ENCODE measurements at regions not wholly inside any gene's neighbourhood (a gene's known extent, or its start where the extent isn't known, plus 50 kb on each side); places are given as distances from the start of the nearest gene placed in this dataset.

DNA sequence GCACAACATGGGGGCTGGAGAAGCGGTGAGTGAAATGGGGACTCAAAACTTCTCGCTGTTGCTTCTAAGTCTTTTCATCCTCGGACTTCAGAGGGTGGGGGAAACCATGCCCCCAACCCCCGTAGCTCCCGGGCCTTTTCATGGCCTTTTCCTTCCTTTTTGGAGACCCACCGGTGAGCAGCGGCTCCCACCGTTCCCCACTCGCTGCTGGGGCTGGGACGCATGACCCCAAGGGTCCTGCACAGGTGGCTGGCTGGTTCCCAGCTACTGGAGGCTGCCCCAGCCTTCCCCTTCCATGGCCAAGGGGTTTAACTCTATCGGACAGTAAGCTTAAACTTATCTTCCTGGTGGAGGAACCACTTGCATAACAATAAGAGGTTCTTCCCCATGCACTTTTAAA lies 194.3 kb upstream of the FERD3L start:
- TF ChIP-seq, protein P1, sequence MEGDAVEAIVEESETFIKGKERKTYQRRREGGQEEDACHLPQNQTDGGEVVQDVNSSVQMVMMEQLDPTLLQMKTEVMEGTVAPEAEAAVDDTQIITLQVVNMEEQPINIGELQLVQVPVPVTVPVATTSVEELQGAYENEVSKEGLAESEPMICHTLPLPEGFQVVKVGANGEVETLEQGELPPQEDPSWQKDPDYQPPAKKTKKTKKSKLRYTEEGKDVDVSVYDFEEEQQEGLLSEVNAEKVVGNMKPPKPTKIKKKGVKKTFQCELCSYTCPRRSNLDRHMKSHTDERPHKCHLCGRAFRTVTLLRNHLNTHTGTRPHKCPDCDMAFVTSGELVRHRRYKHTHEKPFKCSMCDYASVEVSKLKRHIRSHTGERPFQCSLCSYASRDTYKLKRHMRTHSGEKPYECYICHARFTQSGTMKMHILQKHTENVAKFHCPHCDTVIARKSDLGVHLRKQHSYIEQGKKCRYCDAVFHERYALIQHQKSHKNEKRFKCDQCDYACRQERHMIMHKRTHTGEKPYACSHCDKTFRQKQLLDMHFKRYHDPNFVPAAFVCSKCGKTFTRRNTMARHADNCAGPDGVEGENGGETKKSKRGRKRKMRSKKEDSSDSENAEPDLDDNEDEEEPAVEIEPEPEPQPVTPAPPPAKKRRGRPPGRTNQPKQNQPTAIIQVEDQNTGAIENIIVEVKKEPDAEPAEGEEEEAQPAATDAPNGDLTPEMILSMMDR (IDR thresholded peaks at IDR 0.05) = no peak
- TF ChIP-seq EP300 (IDR thresholded peaks at IDR 0.05) = no peak
